ENCODE measurements at regions not wholly inside any gene's neighbourhood (a gene's known extent, or its start where the extent isn't known, plus 50 kb on each side); places are given as distances from the start of the nearest gene placed in this dataset.
A peak's percentile ranks its signal among the peaks of the same experiment; 100 is the strongest.

- no peak for DNase-seq (ENCODE audit: low spot score)
Observed at GRCh38 chrX:33465137-33465536, 253.8 kb upstream of the DMD start.

DNA sequence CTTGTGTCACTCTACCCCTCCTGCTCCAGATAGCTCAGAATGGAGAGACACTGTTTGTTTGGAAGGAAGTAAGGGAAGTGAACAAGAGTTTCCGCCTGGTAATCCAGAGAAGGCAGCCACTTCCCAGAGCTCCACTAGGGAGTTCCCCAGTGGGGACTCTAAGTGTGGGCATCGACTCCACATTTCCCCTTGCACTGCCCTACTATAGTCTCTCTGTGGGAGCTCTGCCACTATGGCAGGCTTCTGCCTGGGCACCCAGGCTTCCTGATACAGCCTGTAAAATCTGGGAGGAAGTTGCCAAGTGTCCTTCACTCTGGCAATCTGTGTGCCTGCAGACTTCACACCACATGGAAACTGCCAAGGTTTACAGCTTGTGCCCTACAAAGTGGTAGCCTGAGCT, 245.8 kb upstream of the DMD start:
- DNase-seq (ENCODE audit: low spot score): no peak

DNA sequence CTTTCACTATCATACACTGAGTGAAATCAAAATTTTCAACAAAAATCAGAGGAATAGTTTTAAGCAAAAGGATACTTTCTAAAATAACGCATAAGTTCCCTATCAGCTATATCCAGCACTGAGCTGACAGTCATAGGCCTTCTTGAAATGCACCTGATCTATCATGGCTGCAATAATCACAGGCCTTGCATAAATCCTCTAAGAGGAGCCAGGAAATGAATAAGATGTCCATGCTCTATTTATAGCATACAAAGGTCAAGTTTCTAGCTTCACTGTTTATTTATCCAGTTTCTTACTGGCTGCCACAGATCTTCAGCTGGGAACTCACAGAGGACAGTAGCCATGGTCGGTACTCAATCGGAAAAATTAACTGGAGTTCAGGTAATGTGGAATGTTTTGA, 235.9 kb upstream of the DMD start:
- no peak for DNase-seq (ENCODE audit: low spot score)

DNA sequence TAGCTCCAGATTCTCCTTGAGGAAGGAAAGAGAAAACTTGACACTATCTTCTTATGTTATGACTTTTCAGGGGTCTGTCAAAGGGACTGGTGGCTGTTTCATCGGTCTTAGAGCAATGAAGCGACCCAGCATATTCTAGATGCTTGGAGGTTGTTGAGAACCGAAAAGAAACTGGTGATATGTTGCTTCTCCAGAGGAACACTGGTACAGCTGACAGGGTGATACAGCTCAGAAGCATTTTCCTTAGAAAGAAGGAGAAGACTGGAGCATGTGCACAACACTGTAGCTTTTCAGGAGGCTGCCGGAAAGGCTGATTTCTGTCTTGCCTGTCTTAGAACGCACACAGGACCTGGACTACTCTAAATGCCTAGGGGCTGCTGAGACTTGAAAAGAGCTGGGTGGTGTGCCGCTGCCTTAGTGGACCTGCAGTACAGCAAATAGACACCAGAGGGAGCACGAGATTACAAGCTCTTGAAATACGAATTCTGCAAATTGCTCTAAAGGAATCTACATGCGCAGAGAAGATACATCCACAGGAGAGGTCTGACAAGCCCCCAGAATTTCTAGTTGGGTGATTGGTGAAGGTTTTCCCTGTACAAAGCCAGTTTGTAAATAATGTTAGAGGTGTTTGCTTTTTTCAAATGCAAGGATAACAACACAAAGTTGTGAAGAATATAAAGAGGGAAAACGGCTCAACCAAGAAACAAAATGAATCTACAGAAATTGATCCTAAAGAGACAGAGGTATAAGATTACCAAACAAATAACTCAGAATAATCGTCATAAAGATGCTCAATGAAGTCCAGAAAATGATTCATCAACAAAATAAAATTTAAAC, 223.1 kb upstream of the DMD start:
- peak; percentile 15 for DNase-seq (ENCODE audit: low spot score)

DNA sequence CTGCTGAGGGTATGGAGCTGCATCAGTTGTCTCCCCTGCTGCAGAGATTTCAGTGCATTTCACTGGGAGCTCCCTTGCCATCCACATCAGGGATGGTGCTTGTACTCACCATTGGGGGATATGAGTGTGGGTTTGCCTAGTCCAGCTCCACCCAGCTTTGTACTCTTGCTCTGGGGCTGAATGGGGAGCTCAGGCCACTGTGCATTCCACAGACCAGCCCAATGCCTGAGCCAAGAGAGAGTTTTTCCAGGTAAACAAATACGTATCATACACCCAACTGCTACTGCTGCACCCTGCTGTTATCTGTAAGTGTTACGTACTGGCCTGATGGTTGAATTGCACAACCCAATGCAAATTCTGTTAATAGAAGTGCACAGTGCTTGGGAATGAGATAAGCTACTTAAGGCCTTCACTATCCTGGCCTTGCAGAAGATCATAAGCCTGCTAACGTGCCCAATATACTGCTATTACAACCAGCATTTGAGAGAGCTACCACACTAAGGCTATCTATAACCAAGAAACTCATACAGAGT, 205.0 kb upstream of the DMD start:
- DNase-seq (ENCODE audit: low spot score): no peak

- no peak for DNase-seq (ENCODE audit: low spot score)
Observed at GRCh38 chrX:33415459-33415858, 204.1 kb upstream of the DMD start.

DNA sequence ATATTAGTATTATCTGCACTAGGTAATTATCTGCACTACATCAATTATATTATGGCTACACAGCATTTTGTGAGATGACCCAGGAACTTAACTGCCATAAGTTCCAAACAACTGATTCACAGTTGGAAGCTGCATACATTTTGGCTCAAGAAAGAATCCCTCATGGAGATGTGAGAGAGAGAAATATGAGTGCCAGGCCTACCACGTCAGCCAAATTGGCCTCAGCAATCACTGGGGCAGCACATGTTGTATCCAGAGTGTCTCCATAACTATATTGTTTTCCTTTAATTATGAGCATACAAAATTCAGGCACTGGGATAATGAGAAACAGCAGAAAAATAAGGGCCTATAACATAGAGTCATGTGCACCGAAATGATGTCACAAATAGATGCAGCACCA, 174.2 kb upstream of the DMD start:
- no peak for DNase-seq (ENCODE audit: low spot score)

GRCh38 chrX:33379839-33380238, 168.5 kb upstream of the DMD start:
- no peak for DNase-seq (ENCODE audit: low spot score)

GRCh38 chrX:33357606-33358005, 146.3 kb upstream of the DMD start:
- no peak for DNase-seq (ENCODE audit: low spot score)

DNA sequence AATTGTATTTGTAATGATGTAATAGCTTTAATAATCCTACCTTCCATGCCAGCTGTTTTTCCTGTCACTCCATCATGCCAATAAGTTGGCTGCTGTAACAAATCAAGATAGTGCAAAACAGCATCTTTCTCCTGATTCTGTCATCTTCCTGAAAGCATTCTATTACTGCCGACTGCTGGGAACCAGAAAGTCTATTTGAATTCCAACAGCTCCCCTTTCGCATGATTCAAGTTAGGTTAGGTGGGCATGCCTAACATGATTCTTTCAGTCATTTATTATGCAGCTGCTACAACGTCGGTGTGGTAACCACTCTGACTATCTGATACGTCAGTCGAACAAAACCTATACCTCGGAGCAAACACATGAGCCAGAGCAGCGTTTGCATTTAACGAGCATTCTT, 127.9 kb upstream of the DMD start:
- no peak for DNase-seq (ENCODE audit: low spot score)

DNA sequence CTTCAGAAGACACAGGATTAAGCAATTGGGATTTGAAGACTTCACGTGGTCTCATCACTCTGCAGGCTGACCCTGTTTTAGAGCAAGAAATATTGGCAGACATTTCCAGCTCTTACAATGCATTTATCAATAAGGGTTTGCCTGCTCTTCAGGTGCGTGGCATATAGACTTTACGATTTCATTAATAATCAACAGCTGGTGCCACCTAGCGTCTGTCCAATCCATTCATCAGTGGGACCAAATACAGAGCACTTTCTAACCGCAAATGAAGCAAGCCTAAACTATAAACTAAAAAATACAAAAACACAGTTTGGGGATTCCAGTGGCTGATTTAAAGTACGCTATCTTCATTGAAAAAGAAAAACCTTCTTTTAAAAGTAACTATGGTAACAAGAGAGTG, 125.4 kb upstream of the DMD start:
- DNase-seq (ENCODE audit: low spot score): no peak

DNA sequence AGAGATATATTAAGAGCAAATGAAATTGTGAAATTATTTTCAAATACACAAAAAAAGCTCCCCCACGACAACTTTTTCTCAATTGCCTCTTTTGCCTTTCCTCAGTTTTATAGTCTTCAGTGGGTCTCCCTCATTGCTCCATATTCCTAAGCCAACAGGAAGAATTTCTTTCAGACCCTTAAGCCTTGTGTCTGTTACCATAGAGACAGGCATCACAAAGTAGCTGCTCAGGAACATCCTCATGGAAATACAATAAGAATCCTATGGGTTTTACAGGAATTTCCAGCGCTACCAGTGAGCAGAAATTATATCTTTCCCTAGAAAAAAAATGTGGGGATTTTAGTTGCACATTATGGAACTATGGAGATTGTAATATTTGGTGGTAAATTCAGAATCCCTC, 121.9 kb upstream of the DMD start:
- DNase-seq (ENCODE audit: low spot score): no peak

GRCh38 chrX:33330798-33331197, 119.4 kb upstream of the DMD start:
- DNase-seq (ENCODE audit: low spot score): no peak

GRCh38 chrX:33324099-33324498, 112.8 kb upstream of the DMD start:
- no peak for DNase-seq (ENCODE audit: low spot score)

GRCh38 chrX:33307911-33308354, 96.6 kb upstream of the DMD start:
- no peak for DNase-seq (ENCODE audit: low spot score)

GRCh38 chrX:33298622-33299021, 87.3 kb upstream of the DMD start:
- DNase-seq (ENCODE audit: low spot score): no peak

DNA sequence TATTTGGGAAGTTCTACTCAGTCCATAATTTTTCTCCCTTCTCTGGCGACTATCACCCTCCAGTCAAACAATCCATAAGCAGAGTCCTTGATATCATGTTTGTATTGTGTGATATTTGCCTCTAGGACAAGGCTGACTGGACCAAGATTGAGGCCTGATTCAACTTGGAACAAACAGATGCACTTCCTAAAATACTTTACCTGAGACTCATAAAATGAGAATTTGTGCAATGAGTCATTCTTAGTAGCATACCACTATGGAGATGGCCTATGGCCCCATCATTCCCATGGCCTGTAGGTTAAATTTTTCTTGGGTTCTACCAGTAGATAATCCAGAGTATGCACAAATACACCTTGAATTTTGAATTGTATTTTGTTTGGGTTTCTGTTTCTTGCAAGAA, 74.2 kb upstream of the DMD start:
- no peak for DNase-seq (ENCODE audit: low spot score)

DNA sequence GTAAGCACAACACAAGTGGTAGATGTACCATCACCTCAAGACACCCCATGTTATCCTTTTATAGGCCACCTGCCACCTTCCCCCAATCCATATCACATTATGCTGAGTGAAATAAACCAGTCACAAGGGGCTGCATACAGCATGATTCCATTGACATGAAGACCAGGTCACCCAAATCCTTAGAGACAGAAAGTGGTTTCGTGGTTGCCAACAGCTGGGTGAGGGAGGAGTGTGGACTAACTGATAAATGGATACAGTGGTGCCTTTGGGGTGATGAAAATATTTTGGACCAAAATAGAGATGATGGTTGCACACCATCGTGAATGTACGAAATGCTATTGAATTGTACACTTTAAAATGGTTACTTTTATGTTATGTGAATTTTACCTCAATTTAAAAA, 65.7 kb upstream of the DMD start:
- no peak for DNase-seq (ENCODE audit: low spot score)

GRCh38 chrX:33273535-33273934, 62.2 kb upstream of the DMD start:
- no peak for DNase-seq (ENCODE audit: low spot score)

DNA sequence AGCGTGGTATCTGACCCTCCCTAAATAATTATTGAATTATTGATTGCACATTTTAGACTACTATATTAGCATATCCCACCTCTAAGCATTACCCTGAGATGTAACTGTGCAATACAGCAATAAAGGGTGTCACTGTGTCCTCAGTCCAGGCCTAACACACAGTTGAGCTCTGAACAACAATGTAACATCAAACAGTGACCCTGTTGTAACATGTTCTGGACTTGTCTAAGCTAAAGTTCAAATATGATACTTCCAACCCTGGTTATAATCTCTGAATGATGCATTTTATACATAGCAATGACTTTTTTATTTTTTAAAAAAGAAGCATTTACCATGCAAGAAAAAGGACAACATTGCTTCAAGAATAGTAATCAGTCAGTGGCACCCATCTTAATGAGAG, 61.6 kb upstream of the DMD start:
- no peak for DNase-seq (ENCODE audit: low spot score)
